ENCODE measurements at regions not wholly inside any gene's neighbourhood (a gene's known extent, or its start where the extent isn't known, plus 50 kb on each side); places are given as distances from the start of the nearest gene placed in this dataset.
"Not testable (repeated sequence)": the region's sequence is repeated elsewhere in the genome, so short reads cannot be mapped to it uniquely, and the experiment has no call there.

DNA sequence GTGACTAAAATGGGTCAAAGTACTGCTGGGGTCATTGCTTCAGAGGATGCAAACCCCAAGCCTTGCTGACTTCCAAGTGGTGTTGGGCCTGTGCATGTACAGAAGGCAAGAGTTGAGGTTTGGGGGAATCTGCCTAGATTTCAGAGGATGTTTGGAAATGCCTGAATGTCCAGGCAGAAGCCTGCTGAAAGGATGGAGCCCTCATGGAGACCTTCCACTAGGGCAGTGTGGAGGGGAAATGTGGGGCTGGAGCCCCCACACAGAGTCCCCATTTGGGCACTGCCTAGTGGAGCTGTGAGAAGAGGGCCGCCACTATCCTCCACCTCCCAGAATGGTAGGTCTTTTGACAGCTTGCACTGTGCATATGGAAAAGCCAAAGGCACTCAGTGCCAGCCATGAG, 377.7 kb upstream of the TRPC7 start:
- no peaks in the 10 kb centered on the region for H3K4me1 ChIP-seq (ENCODE audit: control insufficient read depth, insufficient read depth, low read length)
- H3K36me3 ChIP-seq (ENCODE audit: control insufficient read depth in 2 of 2, insufficient read depth in 1 of 2, low read length in 2 of 2) = no peaks in the 10 kb centered on the region
- POLR2A ChIA-PET = no interaction called here
- H3K9me3 ChIP-seq (ENCODE audit: control insufficient read depth, insufficient read depth, low read depth, low read length) = no peaks in the 10 kb centered on the region
- H3K27ac ChIP-seq (ENCODE audit: extremely low read depth, low read depth, low read length) = no peak overlapping the region
- H3K4me3 ChIP-seq (ENCODE audit: low read depth, low read length) = no peak overlapping the region
- TF ChIP-seq ZNF501 (tag by site-specific recombination; IDR thresholded peaks at IDR 0.05) (no peak), SETDB1 (IDR thresholded peaks at IDR 0.05; ENCODE audit: insufficient read length, low read length) (peak; percentile 93)
- CTCF ChIA-PET = no interaction called here

DNA sequence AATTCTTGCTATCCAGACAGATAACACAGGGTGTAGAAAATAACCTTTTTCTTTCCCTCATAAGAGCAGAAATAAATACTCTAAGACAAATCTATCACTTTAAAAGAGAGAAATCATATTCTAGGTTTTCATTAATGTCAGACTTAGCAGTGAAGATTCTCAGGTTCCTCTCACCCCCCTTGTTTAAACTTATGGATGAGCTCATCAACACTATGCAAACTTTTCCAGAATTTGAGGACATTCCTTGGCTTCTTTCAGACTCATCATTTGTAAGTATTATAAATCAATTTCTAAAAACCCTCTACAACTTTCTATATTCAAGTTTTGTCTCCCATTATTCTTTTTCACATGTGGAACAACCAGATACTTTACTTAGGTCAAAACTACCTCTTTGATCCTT, 374.9 kb upstream of the TRPC7 start:
- Histone ChIP-seq H3K36me3 (ENCODE audit: control insufficient read depth in 2 of 2, insufficient read depth in 1 of 2, low read length in 2 of 2) (no peaks in the 10 kb centered on the region), H3K4me3 (ENCODE audit: low read depth, low read length) (no peak overlapping the region), H3K4me1 (ENCODE audit: control insufficient read depth, insufficient read depth, low read length) (no peaks in the 10 kb centered on the region), H3K27ac (ENCODE audit: extremely low read depth, low read depth, low read length) (no peak overlapping the region), H3K9me3 (ENCODE audit: control insufficient read depth, insufficient read depth, low read depth, low read length) (no peaks in the 10 kb centered on the region)
- TF ChIP-seq KLF1 (tag by site-specific recombination; IDR thresholded peaks at IDR 0.05) (no peak), ZFHX2 (tag by site-specific recombination; conservative IDR thresholded peaks at IDR 0.05) (no peak), ZNF561 (tag by site-specific recombination; IDR thresholded peaks at IDR 0.05; ENCODE audit: borderline replicate concordance) (no peak), ZNF341 (tag by site-specific recombination; IDR thresholded peaks at IDR 0.05; ENCODE audit: low read depth) (no peak), ZNF354C (tag by site-specific recombination; IDR thresholded peaks at IDR 0.05; ENCODE audit: borderline replicate concordance, low read depth) (no peak), ZXDB (tag by site-specific recombination; IDR thresholded peaks at IDR 0.05) (no peak), ZNF664 (tag by site-specific recombination; IDR thresholded peaks at IDR 0.05) (no peak), ZNF23 (tag by site-specific recombination; IDR thresholded peaks at IDR 0.05; ENCODE audit: borderline replicate concordance) (no peak), ZNF221 (tag by site-specific recombination; IDR thresholded peaks at IDR 0.05; ENCODE audit: borderline replicate concordance) (no peak), ZNF146 (tag by site-specific recombination; IDR thresholded peaks at IDR 0.05) (no peak)
- TF ChIP-seq, protein P1, sequence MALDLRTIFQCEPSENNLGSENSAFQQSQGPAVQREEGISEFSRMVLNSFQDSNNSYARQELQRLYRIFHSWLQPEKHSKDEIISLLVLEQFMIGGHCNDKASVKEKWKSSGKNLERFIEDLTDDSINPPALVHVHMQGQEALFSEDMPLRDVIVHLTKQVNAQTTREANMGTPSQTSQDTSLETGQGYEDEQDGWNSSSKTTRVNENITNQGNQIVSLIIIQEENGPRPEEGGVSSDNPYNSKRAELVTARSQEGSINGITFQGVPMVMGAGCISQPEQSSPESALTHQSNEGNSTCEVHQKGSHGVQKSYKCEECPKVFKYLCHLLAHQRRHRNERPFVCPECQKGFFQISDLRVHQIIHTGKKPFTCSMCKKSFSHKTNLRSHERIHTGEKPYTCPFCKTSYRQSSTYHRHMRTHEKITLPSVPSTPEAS (tag by site-specific recombination; IDR thresholded peaks at IDR 0.05) = no peak
- TF ChIP-seq, protein P2, sequence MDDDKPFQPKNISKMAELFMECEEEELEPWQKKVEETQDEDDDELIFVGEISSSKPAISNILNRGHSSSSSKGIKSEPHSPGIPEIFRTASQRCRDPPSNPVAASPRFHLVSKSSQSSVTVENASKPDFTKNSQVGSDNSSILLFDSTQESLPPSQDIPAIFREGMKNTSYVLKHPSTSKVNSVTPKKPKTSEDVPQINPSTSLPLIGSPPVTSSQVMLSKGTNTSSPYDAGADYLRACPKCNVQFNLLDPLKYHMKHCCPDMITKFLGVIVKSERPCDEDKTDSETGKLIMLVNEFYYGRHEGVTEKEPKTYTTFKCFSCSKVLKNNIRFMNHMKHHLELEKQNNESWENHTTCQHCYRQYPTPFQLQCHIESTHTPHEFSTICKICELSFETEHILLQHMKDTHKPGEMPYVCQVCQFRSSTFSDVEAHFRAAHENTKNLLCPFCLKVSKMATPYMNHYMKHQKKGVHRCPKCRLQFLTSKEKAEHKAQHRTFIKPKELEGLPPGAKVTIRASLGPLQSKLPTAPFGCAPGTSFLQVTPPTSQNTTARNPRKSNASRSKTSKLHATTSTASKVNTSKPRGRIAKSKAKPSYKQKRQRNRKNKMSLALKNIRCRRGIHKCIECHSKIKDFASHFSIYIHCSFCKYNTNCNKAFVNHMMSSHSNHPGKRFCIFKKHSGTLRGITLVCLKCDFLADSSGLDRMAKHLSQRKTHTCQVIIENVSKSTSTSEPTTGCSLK (tag by site-specific recombination; IDR thresholded peaks at IDR 0.05) = no peak
- ChIA-PET CTCF (no interaction called here), POLR2A (no interaction called here)

GRCh38 chr5:136739271-136739670, 373.9 kb upstream of the TRPC7 start:
- H3K4me1 ChIP-seq (ENCODE audit: control insufficient read depth, insufficient read depth, low read length); H3K9me3 ChIP-seq (ENCODE audit: control insufficient read depth, insufficient read depth, low read depth, low read length); H3K4me3 ChIP-seq (ENCODE audit: low read depth, low read length); CTCF ChIA-PET; H3K27ac ChIP-seq (ENCODE audit: extremely low read depth, low read depth, low read length); H3K36me3 ChIP-seq (ENCODE audit: control insufficient read depth in 2 of 2, insufficient read depth in 1 of 2, low read length in 2 of 2): not testable (repeated sequence)
- POLR2A ChIA-PET = interaction anchor here (1.4 kb wide), 1 partner anchor 9 kb away, joined by 3 read pairs; no protein-coding TSS in a partner anchor

GRCh38 chr5:136738829-136739228, 373.5 kb upstream of the TRPC7 start:
- Histone ChIP-seq H3K9me3 (ENCODE audit: control insufficient read depth, insufficient read depth, low read depth, low read length) (no peaks in the 10 kb centered on the region), H3K27ac (ENCODE audit: extremely low read depth, low read depth, low read length) (no peak overlapping the region), H3K36me3 (ENCODE audit: control insufficient read depth in 2 of 2, insufficient read depth in 1 of 2, low read length in 2 of 2) (no peaks in the 10 kb centered on the region), H3K4me1 (ENCODE audit: control insufficient read depth, insufficient read depth, low read length) (no peaks in the 10 kb centered on the region), H3K4me3 (ENCODE audit: low read depth, low read length) (no peak overlapping the region)
- TF ChIP-seq ZNF629 (tag by site-specific recombination; IDR thresholded peaks at IDR 0.05) (no peak), ZNF621 (tag by site-specific recombination; IDR thresholded peaks at IDR 0.05) (no peak)
- TF ChIP-seq, protein P3, sequence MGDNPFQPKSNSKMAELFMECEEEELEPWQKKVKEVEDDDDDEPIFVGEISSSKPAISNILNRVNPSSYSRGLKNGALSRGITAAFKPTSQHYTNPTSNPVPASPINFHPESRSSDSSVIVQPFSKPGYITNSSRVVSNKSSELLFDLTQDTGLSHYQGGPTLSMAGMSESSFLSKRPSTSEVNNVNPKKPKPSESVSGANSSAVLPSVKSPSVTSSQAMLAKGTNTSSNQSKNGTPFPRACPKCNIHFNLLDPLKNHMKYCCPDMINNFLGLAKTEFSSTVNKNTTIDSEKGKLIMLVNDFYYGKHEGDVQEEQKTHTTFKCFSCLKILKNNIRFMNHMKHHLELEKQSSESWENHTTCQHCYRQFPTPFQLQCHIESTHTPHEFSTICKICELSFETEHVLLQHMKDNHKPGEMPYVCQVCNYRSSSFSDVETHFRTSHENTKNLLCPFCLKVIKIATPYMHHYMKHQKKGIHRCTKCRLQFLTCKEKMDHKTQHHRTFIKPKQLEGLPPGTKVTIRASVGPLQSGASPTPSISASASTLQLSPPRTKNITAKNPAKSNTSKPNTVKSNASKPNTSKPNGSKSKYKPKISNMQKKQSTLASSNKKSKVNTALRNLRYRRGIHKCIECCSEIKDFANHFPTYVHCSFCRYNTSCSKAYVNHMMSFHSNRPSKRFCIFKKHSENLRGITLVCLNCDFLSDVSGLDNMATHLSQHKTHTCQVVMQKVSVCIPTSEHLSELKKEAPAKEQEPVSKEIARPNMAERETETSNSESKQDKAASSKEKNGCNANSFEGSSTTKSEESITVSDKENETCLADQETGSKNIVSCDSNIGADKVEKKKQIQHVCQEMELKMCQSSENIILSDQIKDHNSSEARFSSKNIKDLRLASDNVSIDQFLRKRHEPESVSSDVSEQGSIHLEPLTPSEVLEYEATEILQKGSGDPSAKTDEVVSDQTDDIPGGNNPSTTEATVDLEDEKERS (tag by site-specific recombination; IDR thresholded peaks at IDR 0.05) = no peak
- CTCF ChIA-PET = no interaction called here
- POLR2A ChIA-PET = interaction anchor here (1.4 kb wide), 1 partner anchor 9 kb away, joined by 3 read pairs; no protein-coding TSS in a partner anchor

All from HEK293 (cell line).